Spinal cord (tissue), 9 donors: ENCODE measurements at regions not wholly inside any gene's neighbourhood (a gene's known extent, or its start where the extent isn't known, plus 50 kb on each side); places are given as distances from the start of the nearest gene placed in this dataset.

ENCODE experiments used
- DNase-seq, 6 donors: peaks; one replicate each; pipeline versions ENCODE4 v3.0.0 to v3.0.0-alpha.2; 2013 to 2015; ENCODE audit warnings: low spot score in 6 of 6, low read depth in 4 of 6
- H3K27ac ChIP-seq: one replicate; pipeline ENCODE4 v1.5.1; 2013; ENCODE audit warnings: low read depth, low read length, control low read depth
- H3K27me3 ChIP-seq: one replicate; pipeline ENCODE4 v1.6.1; 2013; ENCODE audit warnings: low read length; ENCODE audit not compliant: control insufficient read depth, insufficient read depth
- H3K36me3 ChIP-seq: one replicate; pipeline ENCODE4 v1.6.1; 2013; ENCODE audit warnings: low read length; ENCODE audit not compliant: control insufficient read depth, insufficient read depth
- H3K4me1 ChIP-seq: one replicate; pipeline ENCODE4 v1.6.1; 2013; ENCODE audit warnings: low read length; ENCODE audit not compliant: control insufficient read depth, insufficient read depth
- H3K4me3 ChIP-seq: one replicate; pipeline ENCODE4 v1.5.1; 2013; ENCODE audit warnings: low read depth, low read length, control low read depth
- H3K9me3 ChIP-seq: one replicate; pipeline ENCODE4 v1.6.1; 2013; ENCODE audit warnings: low read length; ENCODE audit not compliant: control insufficient read depth, insufficient read depth
- WGBS: methylation state at CpG from one replicate; pipeline ENCODE4 v1.1.5; 2013; ENCODE audit warnings: missing lambda C conversion rate; ENCODE audit not compliant: insufficient coverage; 5-methylcytosine and 5-hydroxymethylcytosine counted together
- donor health status: healthy.

DNA sequence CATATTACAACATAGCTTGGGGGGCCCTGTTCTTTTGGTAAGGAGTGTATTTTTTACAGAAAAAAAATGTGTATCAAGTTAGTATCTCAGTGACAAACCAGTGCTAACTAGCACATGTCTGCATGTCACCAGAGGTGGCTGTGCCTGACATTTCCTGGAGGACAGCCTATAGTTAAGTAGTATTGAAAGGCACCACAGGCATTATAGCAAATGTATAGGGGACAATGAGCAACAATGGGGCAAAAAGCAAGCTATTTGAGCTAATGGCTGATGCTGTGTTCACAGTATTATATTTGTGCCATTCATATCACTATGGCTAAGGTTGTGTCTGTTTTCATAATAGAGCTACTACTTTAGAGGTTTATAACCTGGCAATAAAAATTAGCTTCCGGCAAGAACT is 1644.0 kb downstream of the MAT2B start:
- no CpG with 5 or more reads among the region's 1 CpG for WGBS
- no peak overlapping the region for H3K27ac ChIP-seq
- H3K9me3 ChIP-seq, result no peaks in the 10 kb centered on the region
- H3K36me3 ChIP-seq, result no peaks in the 10 kb centered on the region
- H3K27me3 ChIP-seq, result no peaks in the 10 kb centered on the region
- H3K4me1 ChIP-seq, result no peaks in the 10 kb centered on the region
- no peak for DNase-seq
- H3K4me3 ChIP-seq, result no peak overlapping the region

DNA sequence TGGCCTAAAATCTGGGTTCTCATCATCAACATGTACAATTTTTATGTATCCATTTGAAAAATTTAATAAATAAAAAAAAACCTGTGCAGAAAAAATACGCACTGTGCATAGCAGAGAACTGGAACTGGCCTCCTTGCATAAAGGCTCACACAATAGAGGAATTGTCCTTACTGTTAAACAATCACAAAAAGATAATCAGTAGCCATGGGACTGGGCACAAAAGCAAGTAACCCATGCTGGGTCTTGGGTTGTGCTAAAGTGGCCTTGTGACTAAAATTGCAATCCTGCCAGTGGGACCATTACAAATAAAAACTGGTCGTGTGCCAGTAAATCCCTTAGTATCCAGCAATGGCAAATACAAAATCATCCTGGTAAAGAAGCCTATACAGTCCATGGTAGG is 1646.6 kb downstream of the MAT2B start:
- Histone ChIP-seq H3K4me3 (no peak overlapping the region), H3K9me3 (no peaks in the 10 kb centered on the region), H3K27me3 (no peaks in the 10 kb centered on the region), H3K27ac (no peak overlapping the region), H3K36me3 (no peaks in the 10 kb centered on the region), H3K4me1 (no peaks in the 10 kb centered on the region)
- WGBS, result no CpG with 5 or more reads among the region's 2 CpGs
- peak in 1 of 6 donors; percentile 11 for DNase-seq

DNA sequence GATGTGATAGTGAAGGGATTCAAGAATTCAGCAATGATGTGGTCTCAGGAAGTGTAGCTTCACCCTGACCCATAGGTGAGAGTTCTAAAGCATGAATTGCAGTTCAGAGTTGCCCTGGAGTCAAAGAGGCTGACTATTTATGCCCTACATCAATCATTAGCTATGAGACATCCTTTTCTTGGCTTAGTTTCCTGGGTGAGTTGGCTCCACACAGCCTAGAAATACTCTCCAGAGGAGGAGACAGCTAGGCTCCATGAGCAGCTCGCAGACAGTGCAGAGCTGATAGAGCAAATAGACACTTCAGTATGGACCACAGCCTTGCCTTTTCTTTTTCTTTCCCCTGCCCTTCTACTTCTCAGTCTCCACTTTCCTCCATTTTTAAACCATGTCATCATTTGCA is 1651.8 kb downstream of the MAT2B start:
- no peaks in the 10 kb centered on the region for H3K9me3 ChIP-seq
- peak in 1 of 6 donors; percentile 4 for DNase-seq
- H3K27ac ChIP-seq, result no peak overlapping the region
- no peaks in the 10 kb centered on the region for H3K36me3 ChIP-seq
- WGBS, result no CpG with 5 or more reads among the region's 1 CpG
- H3K27me3 ChIP-seq, result no peaks in the 10 kb centered on the region
- H3K4me1 ChIP-seq, result no peaks in the 10 kb centered on the region
- H3K4me3 ChIP-seq, result no peak overlapping the region

DNA sequence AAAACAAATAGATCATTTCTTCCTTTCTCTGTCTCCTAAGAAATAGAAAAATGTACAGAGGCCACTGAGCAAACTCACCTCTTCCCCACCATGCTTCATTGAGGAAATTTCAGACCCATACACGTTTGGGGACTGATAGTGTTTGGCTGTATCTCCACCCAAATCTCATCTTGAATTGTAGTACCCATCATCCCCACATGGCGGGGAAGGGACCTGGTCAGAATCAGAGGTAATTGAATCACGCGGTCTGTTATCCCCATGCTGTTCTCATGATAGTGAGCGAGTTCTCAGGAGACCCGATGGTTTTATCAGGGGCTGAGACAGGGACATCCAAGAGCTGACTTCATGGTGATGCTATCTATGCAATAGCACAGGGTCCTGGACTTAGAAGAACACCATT is 1655.8 kb downstream of the MAT2B start:
- Histone ChIP-seq H3K27ac (no peak overlapping the region), H3K27me3 (no peaks in the 10 kb centered on the region), H3K4me3 (no peak overlapping the region), H3K9me3 (no peaks in the 10 kb centered on the region), H3K36me3 (no peaks in the 10 kb centered on the region), H3K4me1 (no peaks in the 10 kb centered on the region)
- DNase-seq, result no peak
- 89% methylated on average over 5 of the region's 6 CpGs for WGBS

DNA sequence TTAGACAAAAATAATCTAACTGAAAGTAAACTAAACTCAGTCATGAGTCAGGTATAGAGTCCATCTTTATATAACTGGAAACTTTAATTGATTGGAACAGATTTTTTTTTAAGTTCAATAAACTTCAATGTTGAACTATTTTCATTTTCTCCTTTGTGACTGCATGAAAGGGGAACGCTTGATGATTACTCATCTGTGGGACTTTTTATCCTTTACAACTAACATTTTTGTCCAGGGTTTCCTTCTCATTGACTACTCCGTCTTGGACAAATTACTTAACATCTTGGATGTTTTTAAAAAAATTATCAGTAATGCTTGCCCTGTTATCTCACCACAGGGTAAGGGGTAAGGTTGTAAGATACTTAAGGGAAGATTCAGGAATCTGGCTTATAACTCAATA is 1658.4 kb downstream of the MAT2B start:
- no peaks in the 10 kb centered on the region for H3K27me3 ChIP-seq
- H3K27ac ChIP-seq, result no peak overlapping the region
- no peaks in the 10 kb centered on the region for H3K4me1 ChIP-seq
- H3K9me3 ChIP-seq, result no peaks in the 10 kb centered on the region
- WGBS, result no CpG with 5 or more reads among the region's 2 CpGs
- H3K4me3 ChIP-seq, result no peak overlapping the region
- DNase-seq, result no peak
- H3K36me3 ChIP-seq, result no peaks in the 10 kb centered on the region

DNA sequence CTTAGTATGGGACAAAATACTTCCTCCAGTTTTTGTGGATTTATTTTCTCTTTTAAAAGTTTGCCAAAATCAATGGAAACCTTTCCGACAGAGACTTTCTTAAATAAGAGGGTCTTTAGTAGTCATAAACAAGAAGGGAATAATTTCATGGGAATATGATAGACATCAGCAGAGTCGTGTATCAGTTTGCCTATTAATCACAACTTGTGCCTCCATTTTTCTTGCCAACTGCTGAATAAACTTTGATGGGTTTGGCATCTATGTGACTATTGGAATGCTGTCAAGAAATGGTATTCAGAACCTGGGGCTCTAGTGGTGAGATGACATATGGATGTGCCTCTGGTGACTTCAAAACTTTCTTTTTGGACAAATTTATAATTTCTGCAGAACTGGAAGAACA is 1668.2 kb downstream of the MAT2B start:
- no CpG with 5 or more reads among the region's 2 CpGs for WGBS

DNA sequence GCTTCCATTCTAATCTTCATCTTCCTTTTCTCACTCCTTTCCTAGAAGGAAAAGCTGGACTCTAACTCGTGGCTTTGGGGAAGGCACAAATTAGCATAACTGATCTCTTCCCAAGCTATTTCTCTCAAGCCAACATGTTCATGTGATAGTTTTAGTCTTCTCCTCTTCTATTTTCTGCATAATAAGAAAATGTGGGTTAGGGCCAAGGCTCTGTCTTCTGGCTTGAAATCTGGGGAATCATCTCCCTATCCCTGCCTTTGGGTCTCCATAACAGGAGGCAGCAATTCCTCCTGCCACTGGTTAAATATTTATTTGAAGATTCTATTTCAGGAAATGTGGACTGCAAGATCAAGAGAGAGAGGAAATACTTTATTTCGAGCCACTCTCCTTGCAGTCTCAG is 1669.6 kb downstream of the MAT2B start:
- Histone ChIP-seq H3K27ac (no peak overlapping the region), H3K4me1 (no peaks in the 10 kb centered on the region), H3K4me3 (no peak overlapping the region), H3K9me3 (no peaks in the 10 kb centered on the region), H3K27me3 (no peaks in the 10 kb centered on the region), H3K36me3 (no peaks in the 10 kb centered on the region)
- WGBS, result no CpG with 5 or more reads among the region's 2 CpGs
- DNase-seq, result peak in 1 of 6 donors; percentile 17

More for the DNA sequence above, 1668.2 kb downstream of the MAT2B start:
- no peaks in the 10 kb centered on the region for H3K9me3 ChIP-seq
- H3K27ac ChIP-seq, result no peak overlapping the region
- DNase-seq, result no peak
- no peaks in the 10 kb centered on the region for H3K27me3 ChIP-seq
- H3K4me1 ChIP-seq, result no peaks in the 10 kb centered on the region
- H3K4me3 ChIP-seq, result no peak overlapping the region
- no peaks in the 10 kb centered on the region for H3K36me3 ChIP-seq

DNA sequence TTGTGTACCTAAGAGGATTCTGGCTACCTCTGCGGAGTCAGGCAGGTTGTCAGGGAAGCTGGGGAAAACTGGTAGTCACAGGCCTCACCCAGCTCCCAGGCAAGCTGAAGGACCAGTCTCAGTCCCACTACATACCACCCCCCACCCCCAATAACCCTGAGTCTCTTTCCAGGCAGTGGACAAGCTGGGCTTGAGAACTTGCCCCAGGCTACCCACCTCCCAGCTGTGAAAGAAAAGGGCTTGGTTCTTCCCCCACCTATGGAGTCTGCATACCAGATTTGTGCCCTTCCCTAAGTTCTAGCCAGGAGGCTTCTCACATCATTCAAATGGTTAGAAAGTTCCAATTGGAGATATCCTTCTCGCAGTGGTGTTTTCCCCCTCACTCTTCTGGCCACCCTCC is 1678.8 kb downstream of the MAT2B start:
- H3K9me3 ChIP-seq, result peaks cover 3% of the 10 kb centered on the region
- no peak overlapping the region for H3K27ac ChIP-seq
- 100% methylated on average over 2 of the region's 2 CpGs for WGBS
- DNase-seq, result no peak
- H3K36me3 ChIP-seq, result no peaks in the 10 kb centered on the region
- no peaks in the 10 kb centered on the region for H3K4me1 ChIP-seq
- H3K27me3 ChIP-seq, result no peaks in the 10 kb centered on the region
- H3K4me3 ChIP-seq, result no peak overlapping the region

DNA sequence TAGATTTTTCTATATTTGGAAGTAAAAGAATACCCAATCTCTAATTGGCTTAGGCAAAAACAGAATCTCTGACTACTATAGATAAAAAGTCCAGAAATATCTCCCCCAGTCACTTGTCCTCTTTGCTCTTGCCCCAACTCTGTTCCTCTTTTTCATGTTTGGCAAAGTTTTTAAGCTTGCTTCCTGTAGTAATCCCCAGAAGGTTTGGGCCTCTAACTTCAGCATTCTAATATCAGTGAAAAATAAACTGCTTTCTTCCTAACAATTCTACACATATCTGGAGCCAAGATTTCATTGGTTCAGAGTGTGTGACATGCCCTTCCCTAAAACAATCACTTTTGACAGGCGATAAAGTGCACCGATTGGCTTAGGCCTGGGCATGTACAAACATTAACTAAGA is 1680.3 kb downstream of the MAT2B start:
- peaks cover 3% of the 10 kb centered on the region for H3K9me3 ChIP-seq
- no peak overlapping the region for H3K4me3 ChIP-seq
- H3K4me1 ChIP-seq, result no peaks in the 10 kb centered on the region
- no peaks in the 10 kb centered on the region for H3K36me3 ChIP-seq
- H3K27ac ChIP-seq, result no peak overlapping the region
- no CpG with 5 or more reads among the region's 2 CpGs for whole genome bisulfite sequencing
- no peaks in the 10 kb centered on the region for H3K27me3 ChIP-seq
- DNase-seq, result no peak

DNA sequence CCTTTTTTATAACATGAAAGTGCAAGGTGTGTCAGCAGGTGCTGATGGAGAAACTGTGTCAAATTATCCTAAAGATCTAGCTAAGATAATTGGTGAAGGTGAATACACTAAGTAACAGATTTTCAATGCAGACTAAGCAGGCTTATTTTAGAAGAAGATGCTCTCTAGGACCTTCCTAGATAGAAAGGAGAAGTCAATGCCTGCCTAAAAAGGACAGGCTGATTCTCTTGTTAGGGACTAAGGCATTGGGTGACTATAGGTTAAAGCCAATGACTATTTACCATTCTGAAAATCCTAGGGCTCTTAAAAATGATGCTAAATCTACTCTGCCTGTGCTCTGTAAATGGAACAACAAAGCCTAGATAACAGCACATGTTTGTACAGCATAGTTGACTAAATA is 1682.4 kb downstream of the MAT2B start:
- H3K27ac ChIP-seq, result no peak overlapping the region
- peaks cover 3% of the 10 kb centered on the region for H3K9me3 ChIP-seq
- H3K4me3 ChIP-seq, result no peak overlapping the region
- DNase-seq, result no peak
- H3K4me1 ChIP-seq, result no peaks in the 10 kb centered on the region
- no peaks in the 10 kb centered on the region for H3K36me3 ChIP-seq
- H3K27me3 ChIP-seq, result no peaks in the 10 kb centered on the region
